ENCODE measurements at regions not wholly inside any gene's neighbourhood (a gene's known extent, or its start where the extent isn't known, plus 50 kb on each side); places are given as distances from the start of the nearest gene placed in this dataset.

- 69 to 83% (median 77%) methylated on average over 2 of the region's 2 CpGs for WGBS, 5 donors
- intact Hi-C loops (cut with DNase I; ENCODE audit: low total_unique reads): no loop called here
Measured at GRCh38 chr4:147138171-147138570, 192.5 kb upstream of the TTC29 start.

GRCh38 chr4:147139455-147140198 lies 194.0 kb upstream of the TTC29 start:
- TF ChIP-seq POLR2AphosphoS5 (IDR thresholded peaks at IDR 0.05): no peak
- TF ChIP-seq POLR2A (IDR thresholded peaks at IDR 0.05): no peak
- TF ChIP-seq EP300 (IDR thresholded peaks at IDR 0.05): no peak
- no peak for TF ChIP-seq CTCF (IDR thresholded peaks at IDR 0.05)
- H3K27ac ChIP-seq: no peak overlapping the region
- H3K36me3 ChIP-seq: no peaks in the 10 kb centered on the region
- peaks cover 0 to 13% (median 4%) of the 10 kb centered on the region in 4 donors for H3K4me1 ChIP-seq
- intact Hi-C loops (cut with DNase I; ENCODE audit: low total_unique reads): no loop called here
- H3K4me3 ChIP-seq: no peak overlapping the region
- no peak for DNase-seq
- 72 to 86% (median 84%) methylated on average over 9 of the region's 9 CpGs for WGBS, 5 donors
- no peaks in the 10 kb centered on the region for H3K27me3 ChIP-seq
- H3K9me3 ChIP-seq: no peaks in the 10 kb centered on the region

More at GRCh38 chr4:147138171-147138570, 192.5 kb upstream of the TTC29 start:
- Histone ChIP-seq H3K27me3 (no peaks in the 10 kb centered on the region), H3K36me3 (no peaks in the 10 kb centered on the region), H3K4me1 (peaks cover 0 to 13% (median 4%) of the 10 kb centered on the region in 4 donors), H3K4me3 (no peak overlapping the region), H3K27ac (no peak overlapping the region), H3K9me3 (no peaks in the 10 kb centered on the region)
- TF ChIP-seq EP300 (IDR thresholded peaks at IDR 0.05) (no peak), CTCF (IDR thresholded peaks at IDR 0.05) (no peak), POLR2AphosphoS5 (IDR thresholded peaks at IDR 0.05) (no peak), POLR2A (IDR thresholded peaks at IDR 0.05) (no peak)
- DNase-seq: no peak

GRCh38 chr4:147151763-147152162 lies 206.1 kb upstream of the TTC29 start:
- DNase-seq: no peak
- Histone ChIP-seq H3K9me3 (no peaks in the 10 kb centered on the region), H3K4me1 (no peaks in the 10 kb centered on the region), H3K4me3 (no peak overlapping the region), H3K36me3 (no peaks in the 10 kb centered on the region), H3K27me3 (no peaks in the 10 kb centered on the region), H3K27ac (no peak overlapping the region)
- TF ChIP-seq POLR2A (IDR thresholded peaks at IDR 0.05): no peak
- no peak for TF ChIP-seq CTCF (IDR thresholded peaks at IDR 0.05)
- no peak for TF ChIP-seq EP300 (IDR thresholded peaks at IDR 0.05)
- TF ChIP-seq POLR2AphosphoS5 (IDR thresholded peaks at IDR 0.05): no peak
- intact Hi-C loops (cut with DNase I; ENCODE audit: low total_unique reads): no loop called here

- DNase-seq: peak; percentile 28 to 75
- Histone ChIP-seq H3K4me3 (peak overlapping the region; percentile 43 to 53 (median 50)), H3K27me3 (no peaks in the 10 kb centered on the region), H3K9me3 (no peaks in the 10 kb centered on the region), H3K4me1 (peaks cover 0 to 17% (median 12%) of the 10 kb centered on the region in 4 donors), H3K27ac (peak overlapping the region in 4 of 5 donors; percentile 47 to 74 (median 56)), H3K36me3 (no peaks in the 10 kb centered on the region)
- 4 to 8% (median 6%) methylated on average over 23 to 29 of the region's 29 CpGs for WGBS, 5 donors
- peak in 1 of 3 donors; percentile 24 for TF ChIP-seq POLR2AphosphoS5 (IDR thresholded peaks at IDR 0.05)
- TF ChIP-seq CTCF (IDR thresholded peaks at IDR 0.05): no peak
- intact Hi-C loops (cut with DNase I; ENCODE audit: low total_unique reads): no loop called here
Measured at GRCh38 chr4:147157860-147158701, 212.4 kb upstream of the TTC29 start.
